NCI-H510A (cell line): ENCODE measurements at regions not wholly inside any gene's neighbourhood (a gene's known extent, or its start where the extent isn't known, plus 50 kb on each side); places are given as distances from the start of the nearest gene placed in this dataset.
A peak's percentile ranks its signal among the peaks of the same experiment; 100 is the strongest.
"Not testable (repeated sequence)": the region's sequence is repeated elsewhere in the genome, so short reads cannot be mapped to it uniquely, and the experiment has no call there.

Source experiments
- DNase-seq: peaks from one replicate; lab custom pipeline; 2025; lab: John Stamatoyannopoulos, UW

DNA sequence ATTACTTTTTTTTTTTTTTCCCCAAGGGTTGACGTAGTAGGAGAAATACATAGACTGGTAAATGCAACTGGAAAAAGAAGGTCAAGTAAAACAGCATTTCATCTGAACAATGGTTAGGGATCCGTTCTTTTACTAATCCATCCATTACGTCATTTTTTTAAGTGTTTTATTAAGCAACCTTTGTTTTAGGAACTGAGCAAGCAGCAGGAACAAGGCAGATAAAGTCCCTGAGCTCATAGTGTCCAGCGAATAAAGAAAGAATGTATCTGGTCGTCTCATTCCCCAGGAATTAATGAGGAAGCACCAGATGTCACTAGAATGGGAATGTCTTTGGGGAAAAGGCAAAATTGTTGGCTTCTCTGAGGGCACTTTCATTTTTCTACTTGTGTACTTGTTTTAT is 842.4 kb downstream of the TDRD15 start:
- DNase-seq: no peak

DNA sequence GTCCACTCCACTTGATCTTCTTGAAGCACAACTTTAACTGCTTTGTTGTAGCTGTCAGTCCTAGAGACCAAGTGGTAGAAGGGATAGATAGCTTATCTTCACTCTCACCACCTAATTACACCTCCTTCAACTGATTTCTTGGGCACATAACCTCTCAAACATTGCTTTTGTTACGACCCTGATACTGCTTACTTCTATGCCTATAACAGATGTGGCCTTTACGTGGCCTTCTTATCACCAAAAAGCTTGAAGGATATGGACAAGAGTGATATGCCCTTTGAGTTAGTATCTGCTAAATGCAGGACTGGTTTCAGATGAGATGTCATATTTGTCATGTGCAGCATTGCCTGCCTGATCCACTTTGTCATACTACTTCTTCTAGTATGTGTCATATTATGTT is 847.2 kb downstream of the TDRD15 start:
- DNase-seq: no peak

DNA sequence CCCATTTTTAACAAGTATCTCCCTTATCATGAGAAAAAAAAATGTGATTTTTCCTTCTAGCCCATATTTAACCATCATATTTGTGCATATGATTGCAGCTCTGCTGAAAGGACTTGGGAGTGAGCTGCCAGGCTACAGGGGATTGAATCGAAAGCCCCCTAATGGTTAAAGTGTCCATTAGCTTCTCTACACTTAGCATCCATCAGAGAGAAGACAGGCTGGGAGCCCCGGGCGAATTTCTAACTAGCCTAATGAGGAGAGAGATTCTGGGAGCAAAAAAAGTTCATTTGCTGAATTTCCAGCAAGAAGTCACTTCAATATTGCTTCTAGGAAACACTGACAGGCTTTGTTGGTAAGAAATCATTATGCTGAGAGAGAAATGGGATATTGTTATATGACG is 848.8 kb downstream of the TDRD15 start:
- DNase-seq: no peak

DNA sequence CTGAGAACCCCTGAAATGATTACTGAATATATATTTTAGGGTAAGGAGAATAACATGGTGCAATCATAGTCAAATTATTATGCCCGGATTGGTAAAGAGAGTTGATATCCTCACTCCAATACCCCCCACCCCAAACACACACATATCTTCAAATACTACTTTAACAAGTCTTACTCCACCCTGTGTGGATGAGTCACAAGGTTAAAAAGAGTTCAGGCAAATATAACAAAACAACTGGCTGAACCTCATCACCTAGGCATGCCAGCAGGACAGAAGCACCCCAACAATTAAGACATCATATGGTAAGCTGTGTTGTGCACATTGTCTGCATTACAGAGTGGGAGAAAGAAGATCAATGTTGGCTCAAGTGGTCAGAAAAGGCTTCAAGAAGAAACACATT is 857.4 kb downstream of the TDRD15 start:
- no peak for DNase-seq

DNA sequence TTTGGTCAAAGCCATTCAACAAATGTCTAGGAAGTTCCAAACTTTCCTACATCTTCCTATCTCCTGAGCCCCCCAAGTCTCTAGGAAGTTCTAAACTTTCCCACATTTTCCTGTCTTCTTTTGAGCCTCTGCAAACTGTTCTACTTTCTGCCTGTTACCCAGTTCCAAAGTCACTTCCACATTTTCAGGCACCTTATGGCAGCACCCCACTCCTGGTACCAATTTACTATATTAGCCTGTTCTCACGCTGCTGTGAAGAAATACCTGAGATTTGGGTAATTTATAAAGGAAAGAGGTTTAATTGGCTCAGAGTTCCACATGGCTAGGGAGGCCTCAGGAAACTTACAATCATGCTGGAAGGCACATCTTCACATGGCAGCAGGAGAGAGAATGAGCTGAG is 869.2 kb downstream of the TDRD15 start:
- no peak for DNase-seq

DNA sequence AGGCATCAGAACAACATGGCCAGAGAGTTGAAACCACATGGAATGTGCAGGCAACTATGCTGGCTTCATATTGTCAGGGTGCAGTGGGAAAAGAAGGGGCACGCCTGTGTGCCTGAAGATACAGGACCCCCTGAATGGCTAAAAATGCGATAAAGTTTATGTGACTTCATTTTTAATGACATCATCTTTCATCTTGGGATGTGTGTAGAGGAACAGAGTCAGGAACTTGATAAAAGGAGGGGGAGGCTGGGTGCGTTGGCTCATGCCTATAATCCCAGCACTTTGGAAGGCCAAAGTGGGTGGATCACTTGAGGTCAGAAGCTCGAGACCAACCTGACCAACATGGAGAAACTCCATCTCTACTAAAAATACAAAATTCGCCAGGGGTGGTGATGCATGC is 872.6 kb downstream of the TDRD15 start:
- no peak for DNase-seq

DNA sequence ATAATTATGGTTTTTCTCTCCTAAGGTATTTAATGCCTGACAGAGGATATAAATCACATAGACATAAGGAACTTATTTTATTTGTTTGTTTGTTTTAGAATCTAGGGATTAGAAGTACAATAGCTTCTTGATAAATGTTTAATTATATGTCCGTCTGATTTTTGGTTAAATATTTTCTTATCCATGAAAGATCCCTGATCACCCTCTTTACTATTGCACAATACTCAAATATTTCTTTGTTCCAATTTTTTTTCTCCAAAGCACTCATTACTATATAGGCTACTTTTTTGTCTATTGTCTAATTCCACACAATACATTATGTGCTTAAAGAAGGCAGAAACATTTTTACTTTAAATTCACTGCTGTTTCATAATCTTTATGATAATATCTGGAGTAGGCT is 875.8 kb downstream of the TDRD15 start:
- DNase-seq: no peak

DNA sequence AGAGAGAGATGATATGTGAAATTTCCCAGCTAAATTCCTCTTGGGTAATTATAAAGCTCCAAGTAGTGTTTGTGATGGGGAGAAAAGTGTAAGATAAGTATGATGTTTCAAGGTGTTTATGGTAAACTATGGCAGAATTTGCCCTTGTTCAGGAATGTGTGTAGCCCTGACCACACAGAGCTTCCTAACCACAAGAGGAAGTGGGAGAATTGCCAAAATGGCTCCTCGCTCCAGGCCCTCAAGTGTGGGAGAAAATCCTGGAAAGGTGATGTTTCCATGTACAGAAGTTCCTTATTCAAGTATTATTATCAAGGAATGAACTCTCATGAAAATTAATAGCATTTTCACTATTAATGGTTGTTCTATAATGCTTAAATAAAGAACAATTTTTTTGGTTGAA is 878.3 kb downstream of the TDRD15 start:
- DNase-seq: no peak

DNA sequence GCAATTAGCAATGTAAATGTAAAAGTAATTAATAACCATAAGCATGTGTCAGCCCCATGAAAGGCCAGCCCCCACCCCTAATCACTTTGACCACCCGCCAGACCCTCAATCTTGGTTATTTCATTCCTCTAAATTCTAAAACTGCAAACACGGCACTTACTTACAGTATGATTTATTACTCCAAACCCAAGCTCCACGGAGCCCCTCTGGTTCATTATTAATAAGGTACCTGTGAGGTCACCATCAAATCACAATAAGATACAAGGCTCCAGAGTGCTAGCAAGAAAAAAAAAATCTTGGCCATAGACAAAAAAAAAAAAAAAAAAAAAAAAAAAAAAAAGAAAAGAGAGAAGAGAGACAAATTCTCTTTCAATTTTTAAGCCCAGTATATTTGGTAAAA is 879.5 kb downstream of the TDRD15 start:
- DNase-seq: no peak

DNA sequence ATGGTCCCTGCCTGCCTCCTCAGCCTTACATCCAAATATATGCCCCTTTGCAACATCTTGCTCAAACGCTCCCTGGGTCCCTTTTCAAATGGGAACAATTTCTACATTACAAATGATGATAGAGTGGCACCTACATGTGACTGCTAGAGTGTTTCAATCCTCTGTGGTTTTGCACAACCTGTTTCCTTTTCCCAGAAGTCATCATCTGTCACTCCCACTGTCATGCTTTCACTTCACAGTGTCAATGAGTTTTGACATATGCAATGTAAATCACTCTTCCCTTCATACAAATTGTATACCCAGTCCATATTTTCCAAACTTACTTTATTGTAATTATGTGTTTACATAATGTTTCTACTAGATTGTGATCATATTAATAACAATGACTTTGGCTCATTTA is 887.3 kb downstream of the TDRD15 start:
- no peak for DNase-seq

DNA sequence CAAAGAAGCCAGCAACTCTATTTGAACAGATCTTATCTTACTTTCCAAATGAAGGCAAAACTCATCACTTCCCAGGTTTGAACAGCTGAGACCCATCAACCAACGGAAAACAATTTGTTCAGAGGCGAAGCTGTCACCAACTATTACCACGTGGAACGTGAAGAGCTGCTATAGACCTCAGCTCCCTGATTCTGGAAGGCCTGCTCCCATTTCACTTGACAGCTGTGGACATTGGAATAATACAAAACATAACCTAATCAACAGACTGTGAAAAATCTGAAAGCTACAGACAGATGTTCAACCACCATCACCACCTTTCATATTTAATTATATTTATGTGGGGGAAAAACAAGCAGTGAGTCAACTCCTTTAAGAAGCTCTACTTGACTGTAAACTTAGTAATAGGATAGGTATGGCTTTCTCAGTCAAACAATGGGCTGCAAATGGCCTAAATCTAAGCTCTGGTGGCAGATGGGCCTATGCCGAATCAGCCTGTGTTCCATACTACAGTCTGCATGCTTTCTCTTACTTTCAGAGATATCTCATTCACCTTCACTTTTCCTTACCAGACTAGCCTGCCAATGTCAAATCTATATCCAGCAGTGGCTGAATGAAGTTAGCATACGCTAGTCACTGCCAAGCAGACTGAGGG is 896.4 kb downstream of the TDRD15 start:
- DNase-seq: no peak

DNA sequence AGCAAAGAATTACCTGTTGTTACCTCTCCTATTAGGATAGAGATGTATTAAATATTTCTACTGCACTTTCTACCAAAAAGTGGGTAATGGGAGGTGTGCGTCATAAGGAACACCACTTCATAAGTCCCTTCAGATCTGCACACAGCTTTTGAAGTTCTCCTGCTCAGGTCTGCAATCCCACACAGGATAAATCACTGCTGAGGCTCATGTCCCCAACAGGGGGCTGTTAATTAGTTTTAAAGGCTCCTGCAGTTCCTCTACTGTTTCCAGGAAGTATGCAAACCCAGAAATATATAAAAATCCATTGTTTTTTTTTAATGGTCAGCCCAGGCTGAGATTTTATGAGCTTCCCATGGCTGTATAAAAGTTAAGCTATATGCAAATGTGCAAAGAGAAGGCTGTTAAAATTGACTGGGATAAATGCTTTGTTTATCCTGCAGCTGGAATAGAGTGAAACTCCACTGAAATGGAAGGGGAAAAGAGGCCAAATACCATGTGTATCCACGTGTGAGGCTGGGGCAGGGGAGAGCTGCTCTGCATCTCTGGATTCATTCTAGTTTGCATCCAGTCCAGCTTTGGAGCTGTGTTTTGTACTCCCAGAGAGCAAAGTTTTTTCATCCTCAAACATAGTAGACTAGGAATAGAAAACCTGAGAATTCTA is 903.7 kb downstream of the TDRD15 start:
- DNase-seq: no peak

DNA sequence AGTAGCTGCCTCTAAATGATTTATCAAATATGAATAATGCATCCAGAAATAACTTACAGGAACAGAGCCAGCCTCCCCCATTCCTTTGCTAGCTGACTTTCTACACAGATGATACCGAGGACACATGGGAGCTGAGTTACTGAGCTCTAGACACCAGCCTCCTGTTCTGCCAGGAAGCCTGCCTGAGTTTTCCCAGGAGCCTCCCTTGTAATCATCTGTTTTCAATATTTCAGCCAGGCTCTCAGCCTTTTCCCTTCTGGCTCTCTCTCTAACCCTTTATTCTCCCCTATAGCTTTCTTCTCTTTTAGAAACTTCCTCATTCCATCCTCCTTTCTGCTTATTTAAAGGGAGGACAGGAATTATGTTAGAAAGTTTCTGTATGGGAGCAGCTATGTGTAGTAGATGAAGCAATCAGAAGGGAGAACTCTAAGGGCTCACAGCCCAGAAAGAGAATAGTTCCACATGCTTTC is 911.6 kb downstream of the TDRD15 start:
- no peak for DNase-seq

DNA sequence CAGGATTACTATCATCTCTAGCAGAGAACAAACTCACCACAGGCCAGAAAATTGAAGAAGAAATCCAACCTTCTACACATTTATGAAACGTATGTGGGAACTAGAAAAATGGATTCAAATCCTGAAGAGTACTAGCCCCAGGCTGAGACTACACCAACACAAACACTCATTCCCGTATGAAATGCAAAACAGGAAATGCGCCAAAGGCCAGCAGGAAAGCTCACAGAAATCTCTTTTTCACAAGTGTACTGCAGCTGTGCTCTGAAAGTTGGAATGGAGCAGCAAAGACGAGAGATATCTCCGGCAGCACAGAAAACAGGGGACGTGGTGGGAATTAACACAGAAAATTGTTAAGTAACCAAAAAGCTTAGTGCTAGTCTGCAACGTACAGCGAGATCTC is 913.5 kb downstream of the TDRD15 start:
- peak; percentile 1 for DNase-seq

DNA sequence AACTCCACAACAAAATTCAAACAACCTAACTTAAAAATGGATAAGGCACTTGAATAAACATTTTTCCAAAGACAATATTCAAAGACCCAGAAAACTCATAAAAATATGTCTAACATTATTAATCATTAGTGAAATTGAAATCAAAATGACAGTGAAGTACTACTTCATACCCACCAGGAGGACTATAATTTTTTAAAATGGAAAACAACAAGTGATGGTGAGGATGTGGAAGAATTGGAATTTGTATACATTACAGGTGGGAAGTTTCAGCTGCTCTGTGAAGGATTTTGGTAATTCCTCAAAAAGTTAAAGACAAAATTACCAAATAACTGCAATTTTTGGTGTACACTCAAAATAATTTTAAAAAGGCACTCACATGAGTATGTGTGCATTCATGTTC is 920.0 kb downstream of the TDRD15 start:
- no peak for DNase-seq

DNA sequence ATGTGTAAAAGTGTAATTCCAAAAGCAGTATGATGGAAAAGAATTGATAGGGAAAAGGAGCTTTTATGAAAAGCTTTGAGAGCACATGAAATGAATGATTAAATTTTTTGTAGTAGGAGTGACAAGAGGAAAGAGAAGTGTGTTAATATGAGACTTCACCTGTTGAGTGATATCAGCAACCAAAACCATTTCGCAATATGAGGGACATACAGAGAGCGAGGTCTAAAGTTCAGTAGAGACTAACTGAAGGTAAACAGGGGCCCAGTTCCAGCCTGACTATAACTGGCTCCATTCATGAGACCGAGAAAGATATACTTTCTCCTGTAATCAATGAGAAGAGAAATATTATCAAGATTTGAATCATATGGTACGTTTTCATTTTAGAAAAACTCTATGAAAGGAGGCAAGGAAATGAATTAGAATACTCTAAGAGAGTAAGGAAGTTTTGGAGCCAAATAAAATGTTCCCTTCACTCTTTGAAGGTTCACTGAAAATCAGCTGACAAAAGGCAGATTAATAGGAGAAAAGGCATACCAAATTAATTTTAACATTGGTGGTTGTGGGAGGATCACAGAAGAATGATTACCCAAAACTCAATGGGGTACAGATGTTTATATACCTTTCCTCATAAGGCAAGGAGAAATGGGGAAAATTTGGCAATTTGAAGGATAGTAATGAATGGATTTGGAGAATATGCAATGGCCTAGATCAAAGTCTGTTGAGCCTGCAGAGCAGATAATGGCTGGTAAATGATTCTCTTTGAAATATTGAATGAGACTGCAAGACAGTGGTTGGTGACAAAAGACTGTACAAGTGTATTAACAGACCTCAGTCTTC is 932.2 kb downstream of the TDRD15 start:
- no peak for DNase-seq

DNA sequence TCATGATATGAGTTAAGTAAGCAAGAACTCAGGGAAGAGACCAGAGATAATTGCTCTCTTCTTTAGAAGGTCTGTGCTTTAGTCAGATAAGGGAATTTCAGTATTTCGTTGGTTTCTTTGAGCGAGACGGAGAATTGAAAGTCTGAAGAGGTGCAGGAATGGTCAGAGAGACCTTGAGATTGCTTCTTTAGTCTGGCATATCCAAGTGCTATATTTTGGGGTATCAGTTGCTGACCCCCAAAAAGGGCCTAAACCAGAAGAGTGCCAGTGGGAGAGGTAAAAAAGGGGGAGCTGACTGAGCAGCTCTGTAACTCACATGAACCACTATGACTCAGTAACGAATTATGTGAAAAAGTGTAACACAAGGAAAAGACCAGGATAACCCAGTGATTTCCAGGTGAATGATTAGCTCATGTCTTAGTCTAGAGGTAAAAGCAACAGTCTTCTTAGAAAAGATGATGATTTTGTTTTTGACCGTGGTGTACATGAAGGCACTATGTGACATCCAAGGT is 932.9 kb downstream of the TDRD15 start:
- DNase-seq: no peak

DNA sequence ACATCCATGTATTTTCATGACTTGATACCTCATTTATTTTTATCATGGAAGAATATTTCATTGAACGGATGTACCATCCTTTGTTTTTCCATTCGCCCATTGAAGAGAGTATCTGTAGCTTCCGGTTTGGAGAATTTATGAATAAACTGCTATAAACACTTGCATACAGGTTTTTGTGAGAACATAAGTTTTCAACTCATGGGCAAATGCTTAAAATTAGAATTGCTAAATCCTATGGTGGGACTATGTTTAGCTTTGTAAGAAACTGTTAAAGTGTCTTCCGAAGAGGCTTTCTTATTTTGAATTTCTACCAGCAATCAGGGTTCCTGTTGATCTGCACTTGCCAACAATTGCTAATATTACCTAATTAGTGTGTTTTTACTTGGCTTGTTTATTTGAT is 938.9 kb downstream of the TDRD15 start:
- DNase-seq: no peak

DNA sequence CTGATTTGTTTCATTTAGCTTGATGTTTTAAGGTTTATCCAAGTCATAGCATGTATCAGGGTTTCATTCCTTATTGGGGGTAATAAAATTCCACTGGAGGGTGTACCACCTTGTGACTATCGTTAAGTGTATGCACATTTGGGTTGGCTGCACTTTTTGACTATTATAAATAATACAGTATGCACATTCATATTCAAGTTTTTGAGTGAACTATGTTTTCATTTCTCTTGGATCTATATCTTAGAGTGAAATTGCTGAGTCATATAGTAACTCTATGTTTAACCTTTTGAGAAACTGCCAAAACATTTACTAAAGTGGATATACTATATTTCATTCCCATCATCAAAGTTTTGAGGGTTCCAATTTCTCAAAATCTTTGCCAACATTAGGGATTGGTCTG is 952.7 kb downstream of the TDRD15 start:
- DNase-seq: no peak

DNA sequence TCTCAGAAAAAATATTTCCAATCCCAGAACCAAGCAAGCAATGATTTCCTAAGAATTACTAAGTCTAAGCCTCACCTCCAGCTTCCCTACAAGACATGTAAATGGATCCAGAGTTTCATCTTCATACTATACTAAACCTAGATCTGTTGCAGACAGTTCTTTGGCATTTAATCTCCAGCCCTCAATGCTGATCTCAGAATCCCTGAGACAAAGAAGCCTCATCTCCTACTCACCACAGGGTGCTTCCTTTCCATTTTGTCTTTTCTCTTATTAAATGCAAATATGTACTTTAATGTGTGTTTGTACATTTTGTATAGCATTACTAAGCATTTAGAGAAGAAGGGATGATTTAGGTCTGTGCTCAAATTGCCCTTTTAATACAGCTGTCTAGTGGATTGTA is 954.9 kb downstream of the TDRD15 start:
- DNase-seq: no peak

DNA sequence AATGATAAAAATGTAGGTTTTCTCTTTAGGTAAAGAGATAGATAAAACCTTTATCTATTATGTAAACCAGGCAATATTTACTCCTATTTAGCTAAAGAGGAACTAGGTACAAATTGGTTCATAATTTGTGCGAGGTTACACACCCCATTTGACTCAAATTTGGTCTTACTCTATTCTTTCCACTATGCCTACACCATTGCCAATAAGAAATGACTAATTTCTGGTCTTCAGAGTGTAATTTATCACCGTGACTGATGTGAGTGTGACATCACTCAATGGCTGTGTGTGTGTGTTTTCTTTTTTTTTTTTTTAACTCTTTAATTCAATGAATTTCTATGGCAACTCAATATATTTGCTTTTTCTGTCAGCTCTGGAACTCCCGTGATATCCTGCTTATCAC is 955.8 kb downstream of the TDRD15 start:
- no peak for DNase-seq

DNA sequence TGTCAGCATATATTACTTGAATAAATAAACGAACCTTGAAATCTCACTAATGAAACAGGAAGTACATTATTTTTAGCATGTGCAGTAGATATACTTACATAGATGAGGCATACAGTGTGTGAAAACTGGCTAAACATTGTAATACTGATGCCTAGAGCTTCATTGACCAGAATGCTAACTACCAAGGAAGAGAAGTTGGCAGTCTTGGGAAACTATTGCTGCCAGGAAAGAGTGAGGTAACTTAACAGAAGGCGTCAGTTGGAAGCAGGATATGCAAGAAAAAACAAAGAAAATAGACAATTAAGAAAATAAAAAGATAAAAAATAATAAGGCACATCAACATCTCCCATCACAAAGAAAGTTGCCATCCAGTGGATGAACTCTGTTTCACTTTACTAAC is 963.0 kb downstream of the TDRD15 start:
- DNase-seq: no peak

DNA sequence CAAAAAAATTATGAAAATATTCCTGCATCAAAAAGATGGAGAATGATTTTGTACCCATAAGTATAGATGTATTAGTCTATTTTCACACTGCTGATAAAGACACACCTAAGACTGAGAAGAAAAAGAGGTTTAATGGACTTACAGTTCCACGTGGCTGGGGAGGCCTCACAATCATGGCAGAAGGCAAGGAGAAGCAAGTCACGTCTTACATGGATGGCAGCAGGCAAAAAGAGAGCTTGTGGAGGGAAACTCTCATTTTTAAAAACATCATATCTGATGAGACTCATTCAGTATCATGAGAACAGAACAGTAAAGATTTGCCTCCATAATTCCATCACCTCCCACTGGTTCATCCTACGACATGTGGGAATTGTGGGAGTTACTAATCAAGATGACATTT is 979.8 kb downstream of the TDRD15 start:
- not testable (repeated sequence) for DNase-seq
